Panc1 (cell line): ENCODE measurements at regions not wholly inside any gene's neighbourhood (a gene's known extent, or its start where the extent isn't known, plus 50 kb on each side); places are given as distances from the start of the nearest gene placed in this dataset.
"Not testable (repeated sequence)": the region's sequence is repeated elsewhere in the genome, so short reads cannot be mapped to it uniquely, and the experiment has no call there.

Experiments used
- ATAC-seq: fragments of 200-7000 bp; cut with Tn5 transposase; 2 replicates; pipeline ENCODE4 v1.9.1; 2020; ENCODE audit warnings: mild to moderate bottlenecking, moderate library complexity
- BruUV-seq: library from RNA; stranded (reverse); fragments of 400-500 nt; replicated peaks from 2 replicates; lab custom pipeline; 2021; lab: Mats Ljungman, UMichigan
- CTCF ChIA-PET: fragments of 300-600 bp; sonication (Branson Sonifier 250); formaldehyde crosslinking; loops from one replicate; lab custom pipeline; 2022; ENCODE audit warnings: antibody characterized with exemption; lab: Charles Lee
- POLR2A ChIA-PET: fragments of 300-600 bp; sonication (Branson Sonifier 250); formaldehyde crosslinking; loops from one replicate; lab custom pipeline; 2022; ENCODE audit warnings: antibody characterized with exemption; lab: Charles Lee
- DNase-seq: peaks from one replicate; pipeline ENCODE4 v3.0.0-alpha.2; 2010; ENCODE audit warnings: low read depth, low spot score
- H3K27ac ChIP-seq: 2 replicates; pipeline ENCODE4 v1.5.1; 2011; ENCODE audit warnings: mild to moderate bottlenecking, low read length, inconsistent platforms
- H3K27me3 ChIP-seq: fragments of 200-500 bp; sonication (Bioruptor generic); 2 replicates; pipeline ENCODE4 v1.6.0; 2014; ENCODE audit warnings: low read length, inconsistent platforms; ENCODE audit not compliant: control insufficient read depth, insufficient read depth
- H3K36me3 ChIP-seq: fragments of 200-500 bp; sonication (Bioruptor generic); 2 replicates; pipeline ENCODE4 v1.5.1; 2014; ENCODE audit warnings: inconsistent platforms, mild to moderate bottlenecking, low read length, moderate library complexity; ENCODE audit not compliant: control insufficient read depth, insufficient read depth
- H3K4me1 ChIP-seq: 2 replicates; pipeline ENCODE4 v1.5.1; 2011; ENCODE audit warnings: inconsistent platforms, mild to moderate bottlenecking, low read length, moderate library complexity; ENCODE audit not compliant: control insufficient read depth, insufficient read depth
- H3K4me3 ChIP-seq, 2 experiments: 2 replicates each; pipeline ENCODE4 v1.5.1; 2011 to 2012; ENCODE audit warnings: low read depth in 2 of 2, low read length in 2 of 2, mild to moderate bottlenecking in 2 of 2, inconsistent platforms in 1 of 2, moderate library complexity in 1 of 2
- H3K9me3 ChIP-seq: fragments of 200-500 bp; sonication (Bioruptor generic); 2 replicates; pipeline ENCODE4 v1.5.1; 2014; ENCODE audit warnings: low read depth, mild to moderate bottlenecking, inconsistent platforms, low read length, moderate library complexity; ENCODE audit not compliant: control insufficient read depth, insufficient read depth
- POLR2AphosphoS5 ChIP-seq: IDR thresholded peaks from 2 replicates; pipeline ENCODE4 v1.6.1; 2012; ENCODE audit warnings: mild to moderate bottlenecking, low read depth, low read length, moderate library complexity
- SIN3A ChIP-seq: IDR thresholded peaks from 2 replicates; pipeline ENCODE4 v1.6.1; 2012; ENCODE audit warnings: low read depth, mild to moderate bottlenecking, low read length, moderate library complexity, borderline replicate concordance; ENCODE audit not compliant: insufficient read depth
- TCF7L2 ChIP-seq: IDR thresholded peaks from 2 replicates; pipeline ENCODE4 v1.6.1; 2011; ENCODE audit warnings: mild to moderate bottlenecking, low read depth, low read length, inconsistent platforms
- in situ Hi-C: cut with HindIII; loops from 2 replicates; pipeline ENCODE4 v1.10.0; 2016; ENCODE audit warnings: low sequenced_read_pairs, low pct_unique_long_range_greater_than_20kb
- intact Hi-C: fragments of 100-400 bp; cut with micrococcal nuclease; formaldehyde crosslinking; loops from one replicate; pipeline ENCODE4 v1.10.0; 2022; ENCODE audit not compliant: unreplicated experiment
- TF ChIP-seq, protein P1 (sequence below), 2 experiments: IDR thresholded peaks; 2 replicates each; pipeline ENCODE4 v1.6.1; 2011 to 2012; ENCODE audit warnings: low read depth in 2 of 2, control low read depth in 1 of 2, low read length in 1 of 2, mild to moderate bottlenecking in 1 of 2, moderate library complexity in 1 of 2; ENCODE audit not compliant: insufficient read depth in 1 of 2
- TF ChIP-seq, protein P2 (sequence below): fragments of 450-650 bp; IDR thresholded peaks from 2 replicates; pipeline ENCODE4 v1.5.1; 2017; ENCODE audit warnings: mild to moderate bottlenecking

DNA sequence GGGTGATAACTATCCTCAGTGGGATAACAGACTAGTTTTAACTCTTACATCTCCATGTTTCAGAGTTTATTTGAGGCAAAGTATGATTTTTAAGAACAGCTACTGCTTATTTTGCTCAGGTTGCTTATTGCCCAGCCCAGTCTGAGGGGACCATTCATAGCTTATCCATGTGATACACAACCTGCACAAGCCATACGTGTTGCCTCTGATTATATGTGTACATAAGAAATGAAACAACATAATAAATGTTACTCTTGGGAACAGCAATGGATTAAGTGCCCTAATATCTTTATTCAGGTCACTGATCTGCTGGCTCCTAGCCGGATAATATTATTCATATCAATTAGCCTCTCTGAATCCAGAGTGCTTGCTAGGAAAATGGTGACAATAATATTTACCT, 236.2 kb downstream of the CGGBP1 start:
- no peaks in the 10 kb centered on the region for H3K36me3 ChIP-seq
- intact Hi-C loops (no loop called here), in situ Hi-C loops (no loop called here)
- ATAC-seq (no peak), DNase-seq (no peak)
- no peaks in the 10 kb centered on the region for H3K9me3 ChIP-seq
- H3K4me3 ChIP-seq: no peak overlapping the region
- no peak overlapping the region for H3K27ac ChIP-seq
- H3K4me1 ChIP-seq: no peaks in the 10 kb centered on the region
- ChIA-PET CTCF (interaction anchor here (0.6 kb wide), 1 partner anchor 182 kb away, joined by 3 read pairs; no protein-coding TSS in a partner anchor), POLR2A (no interaction called here)
- TF ChIP-seq, protein P1, sequence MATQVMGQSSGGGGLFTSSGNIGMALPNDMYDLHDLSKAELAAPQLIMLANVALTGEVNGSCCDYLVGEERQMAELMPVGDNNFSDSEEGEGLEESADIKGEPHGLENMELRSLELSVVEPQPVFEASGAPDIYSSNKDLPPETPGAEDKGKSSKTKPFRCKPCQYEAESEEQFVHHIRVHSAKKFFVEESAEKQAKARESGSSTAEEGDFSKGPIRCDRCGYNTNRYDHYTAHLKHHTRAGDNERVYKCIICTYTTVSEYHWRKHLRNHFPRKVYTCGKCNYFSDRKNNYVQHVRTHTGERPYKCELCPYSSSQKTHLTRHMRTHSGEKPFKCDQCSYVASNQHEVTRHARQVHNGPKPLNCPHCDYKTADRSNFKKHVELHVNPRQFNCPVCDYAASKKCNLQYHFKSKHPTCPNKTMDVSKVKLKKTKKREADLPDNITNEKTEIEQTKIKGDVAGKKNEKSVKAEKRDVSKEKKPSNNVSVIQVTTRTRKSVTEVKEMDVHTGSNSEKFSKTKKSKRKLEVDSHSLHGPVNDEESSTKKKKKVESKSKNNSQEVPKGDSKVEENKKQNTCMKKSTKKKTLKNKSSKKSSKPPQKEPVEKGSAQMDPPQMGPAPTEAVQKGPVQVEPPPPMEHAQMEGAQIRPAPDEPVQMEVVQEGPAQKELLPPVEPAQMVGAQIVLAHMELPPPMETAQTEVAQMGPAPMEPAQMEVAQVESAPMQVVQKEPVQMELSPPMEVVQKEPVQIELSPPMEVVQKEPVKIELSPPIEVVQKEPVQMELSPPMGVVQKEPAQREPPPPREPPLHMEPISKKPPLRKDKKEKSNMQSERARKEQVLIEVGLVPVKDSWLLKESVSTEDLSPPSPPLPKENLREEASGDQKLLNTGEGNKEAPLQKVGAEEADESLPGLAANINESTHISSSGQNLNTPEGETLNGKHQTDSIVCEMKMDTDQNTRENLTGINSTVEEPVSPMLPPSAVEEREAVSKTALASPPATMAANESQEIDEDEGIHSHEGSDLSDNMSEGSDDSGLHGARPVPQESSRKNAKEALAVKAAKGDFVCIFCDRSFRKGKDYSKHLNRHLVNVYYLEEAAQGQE (IDR thresholded peaks at IDR 0.05; ENCODE audit: insufficient read depth in 1 of 2, low read depth in 2 of 2, low read length in 1 of 2): no peak
- TF ChIP-seq SIN3A (no peak), TCF7L2 (no peak), POLR2AphosphoS5 (no peak)
- TF ChIP-seq, protein P2, sequence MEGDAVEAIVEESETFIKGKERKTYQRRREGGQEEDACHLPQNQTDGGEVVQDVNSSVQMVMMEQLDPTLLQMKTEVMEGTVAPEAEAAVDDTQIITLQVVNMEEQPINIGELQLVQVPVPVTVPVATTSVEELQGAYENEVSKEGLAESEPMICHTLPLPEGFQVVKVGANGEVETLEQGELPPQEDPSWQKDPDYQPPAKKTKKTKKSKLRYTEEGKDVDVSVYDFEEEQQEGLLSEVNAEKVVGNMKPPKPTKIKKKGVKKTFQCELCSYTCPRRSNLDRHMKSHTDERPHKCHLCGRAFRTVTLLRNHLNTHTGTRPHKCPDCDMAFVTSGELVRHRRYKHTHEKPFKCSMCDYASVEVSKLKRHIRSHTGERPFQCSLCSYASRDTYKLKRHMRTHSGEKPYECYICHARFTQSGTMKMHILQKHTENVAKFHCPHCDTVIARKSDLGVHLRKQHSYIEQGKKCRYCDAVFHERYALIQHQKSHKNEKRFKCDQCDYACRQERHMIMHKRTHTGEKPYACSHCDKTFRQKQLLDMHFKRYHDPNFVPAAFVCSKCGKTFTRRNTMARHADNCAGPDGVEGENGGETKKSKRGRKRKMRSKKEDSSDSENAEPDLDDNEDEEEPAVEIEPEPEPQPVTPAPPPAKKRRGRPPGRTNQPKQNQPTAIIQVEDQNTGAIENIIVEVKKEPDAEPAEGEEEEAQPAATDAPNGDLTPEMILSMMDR: no peak
- no peaks in the 10 kb centered on the region for H3K27me3 ChIP-seq
- BruUV-seq: no TSS peak

DNA sequence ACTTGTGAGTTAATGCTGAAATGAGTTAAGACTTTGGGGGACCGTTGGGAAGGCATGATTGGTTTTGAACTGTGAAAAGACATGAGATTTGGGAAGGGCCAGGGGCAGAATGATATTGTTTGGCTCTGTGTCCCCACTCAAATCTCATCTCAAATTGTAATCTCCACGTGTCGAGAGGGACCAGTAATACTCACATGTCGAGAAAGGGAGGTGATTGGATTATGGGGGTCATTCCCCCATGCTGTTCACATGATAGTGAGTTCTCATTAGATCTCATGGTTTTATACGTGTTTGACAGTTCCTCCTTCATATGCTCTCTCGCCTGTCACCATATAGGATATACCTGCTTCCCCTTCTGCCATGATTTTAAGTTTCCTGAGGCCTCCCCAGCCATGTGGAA, 245.3 kb downstream of the CGGBP1 start:
- in situ Hi-C loops, H3K4me3 ChIP-seq, CTCF ChIA-PET, H3K36me3 ChIP-seq, H3K9me3 ChIP-seq, intact Hi-C loops, ATAC-seq, H3K27ac ChIP-seq, POLR2A ChIA-PET, BruUV-seq, H3K27me3 ChIP-seq, H3K4me1 ChIP-seq, DNase-seq: not testable (repeated sequence)

DNA sequence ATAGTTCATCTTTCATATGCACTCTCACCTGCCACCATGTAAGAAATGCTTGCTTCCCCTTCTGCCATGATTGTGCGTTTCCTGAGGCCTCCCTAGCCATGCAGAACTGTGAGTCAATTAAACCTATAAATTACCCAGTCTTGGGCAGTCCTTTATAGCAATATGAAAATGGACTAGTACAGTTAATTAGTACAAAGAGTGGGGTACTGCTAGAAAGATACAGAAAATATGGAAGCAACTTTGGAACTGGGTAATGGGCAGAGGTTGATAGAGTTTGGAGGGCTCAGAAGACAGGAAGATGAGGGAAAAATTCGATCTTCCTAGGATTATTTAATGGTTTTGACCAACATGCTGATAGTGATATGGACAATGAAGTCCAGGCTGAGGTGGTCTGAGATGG, 246.9 kb downstream of the CGGBP1 start:
- in situ Hi-C loops (no loop called here), intact Hi-C loops (no loop called here)
- no peaks in the 10 kb centered on the region for H3K36me3 ChIP-seq
- ChIA-PET POLR2A (no interaction called here), CTCF (no interaction called here)
- H3K9me3 ChIP-seq: no peaks in the 10 kb centered on the region
- TF ChIP-seq SIN3A (no peak), POLR2AphosphoS5 (no peak), TCF7L2 (no peak)
- TF ChIP-seq, protein P2: no peak
- TF ChIP-seq, protein P1 (IDR thresholded peaks at IDR 0.05; ENCODE audit: insufficient read depth in 1 of 2, low read depth in 2 of 2, low read length in 1 of 2): no peak
- no peak for ATAC-seq
- no peaks in the 10 kb centered on the region for H3K4me1 ChIP-seq
- no peak overlapping the region for H3K4me3 ChIP-seq
- BruUV-seq: no TSS peak
- H3K27ac ChIP-seq: no peak overlapping the region
- no peak for DNase-seq
- H3K27me3 ChIP-seq: no peaks in the 10 kb centered on the region
